Dermis microvascular lymphatic vessel endothelial cell (primary cell): ENCODE measurements at regions not wholly inside any gene's neighbourhood (a gene's known extent, or its start where the extent isn't known, plus 50 kb on each side); places are given as distances from the start of the nearest gene placed in this dataset.

Source experiments
- DNase-seq, 2 donors: peaks; one replicate each; pipeline versions ENCODE4 v3.0.0 to v3.0.0-alpha.2; 2010; ENCODE audit warnings: low read depth in 2 of 2

GRCh38 chr4:120525106-120525505 is 397.4 kb downstream of the PRDM5 start:
- no peak for DNase-seq

DNA sequence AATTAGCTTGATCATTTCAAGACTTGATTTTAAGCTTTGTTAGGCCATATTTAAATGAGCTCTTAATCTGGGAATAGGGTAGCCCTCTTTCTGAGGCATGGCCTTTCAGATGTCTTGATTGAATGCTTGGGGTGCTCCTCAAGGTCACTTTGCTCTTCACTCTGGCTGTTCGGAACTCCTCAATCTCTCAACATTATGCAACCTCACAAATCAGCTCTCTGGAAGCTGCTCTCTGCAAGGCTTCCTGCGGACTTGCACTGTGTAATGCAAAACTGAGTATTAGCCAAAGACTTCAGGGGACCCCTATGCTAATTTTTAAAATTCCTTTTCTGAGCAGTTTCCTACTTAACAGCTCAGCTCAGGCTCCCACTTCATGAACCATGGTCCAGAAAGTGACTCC is 398.3 kb downstream of the PRDM5 start:
- no peak for DNase-seq

GRCh38 chr4:120520761-120521160 is 401.8 kb downstream of the PRDM5 start:
- no peak for DNase-seq

DNA sequence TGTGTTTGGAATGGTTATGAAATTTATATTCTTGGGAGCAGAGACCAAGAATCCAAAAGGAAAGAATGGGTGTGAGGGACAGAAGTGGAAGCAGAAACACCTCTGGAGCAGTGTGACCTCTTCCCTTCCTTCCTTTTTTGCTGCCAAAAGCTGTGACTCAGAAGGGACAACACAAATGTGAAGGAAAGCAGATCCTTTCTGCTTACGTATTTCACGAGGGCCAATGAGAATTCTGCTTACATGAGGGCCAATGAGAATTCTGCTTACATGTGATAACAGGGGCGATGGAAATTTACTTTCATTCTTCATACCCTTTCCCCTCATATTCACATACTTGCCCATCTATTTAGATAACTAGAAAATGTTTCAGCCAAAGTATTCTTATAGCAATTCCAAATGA is 404.6 kb downstream of the PRDM5 start:
- peak; percentile 94 to 96 for DNase-seq

DNA sequence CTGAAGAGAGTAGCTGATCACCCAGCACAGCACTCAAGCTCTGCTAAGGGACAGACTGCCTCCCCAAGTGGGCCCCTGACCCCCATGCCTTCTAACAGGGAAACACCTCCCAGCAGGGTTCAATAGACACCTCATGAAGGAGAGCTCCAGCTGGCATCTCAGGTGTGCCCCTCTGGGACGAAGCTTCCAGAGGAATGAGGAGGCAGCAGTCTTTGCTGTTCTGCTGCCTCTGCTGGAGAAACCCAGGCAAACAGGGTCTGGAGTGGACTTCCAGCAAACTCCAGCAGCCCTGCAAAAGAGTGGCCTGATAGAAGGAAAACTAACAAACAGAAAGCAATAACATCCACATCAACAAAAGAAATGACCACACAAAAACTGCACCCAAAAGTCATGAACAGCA is 412.8 kb downstream of the PRDM5 start:
- DNase-seq = no peak

GRCh38 chr4:120509222-120509621 is 413.3 kb downstream of the PRDM5 start:
- DNase-seq = no peak

DNA sequence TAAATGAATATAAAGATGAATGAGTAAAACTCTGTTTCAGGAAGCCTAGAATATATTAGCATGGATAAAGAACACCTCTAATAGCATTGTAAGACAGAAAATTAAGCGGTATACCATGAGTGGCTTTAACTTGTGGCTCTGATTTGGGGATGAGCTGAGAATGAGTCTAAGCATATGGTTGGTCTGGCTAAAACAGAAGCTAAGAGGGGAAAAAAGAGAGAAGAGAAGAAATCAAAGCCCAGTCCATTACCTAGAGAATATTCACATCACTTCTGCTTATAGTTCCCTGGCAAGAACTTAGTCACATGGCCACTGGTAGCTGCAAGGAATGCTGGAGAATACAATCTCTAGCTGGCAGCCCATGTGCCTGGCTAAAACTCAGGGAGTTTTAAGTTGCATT is 414.5 kb downstream of the PRDM5 start:
- DNase-seq = no peak

GRCh38 chr4:120506536-120506935 is 416.0 kb downstream of the PRDM5 start:
- peak in 1 of 2 donors; percentile 82 for DNase-seq

DNA sequence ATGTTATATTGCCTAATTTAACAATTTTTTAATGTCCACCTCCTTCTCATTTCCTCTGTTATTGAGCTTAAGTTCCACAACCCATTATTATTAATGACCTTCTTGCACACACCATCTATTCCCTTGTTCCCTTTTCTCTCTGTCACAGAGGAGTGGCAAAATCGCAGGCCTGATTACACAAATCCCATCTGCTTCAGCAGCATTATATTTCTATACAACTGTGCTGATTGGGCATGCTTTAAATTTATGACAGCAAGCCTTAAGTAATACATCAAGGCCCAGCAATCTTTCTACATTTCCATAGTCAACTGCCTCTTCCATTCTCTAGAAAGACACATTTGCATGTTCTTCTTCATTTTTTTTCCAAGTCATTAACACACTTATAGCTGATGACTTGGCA is 423.8 kb downstream of the PRDM5 start:
- DNase-seq = no peak

DNA sequence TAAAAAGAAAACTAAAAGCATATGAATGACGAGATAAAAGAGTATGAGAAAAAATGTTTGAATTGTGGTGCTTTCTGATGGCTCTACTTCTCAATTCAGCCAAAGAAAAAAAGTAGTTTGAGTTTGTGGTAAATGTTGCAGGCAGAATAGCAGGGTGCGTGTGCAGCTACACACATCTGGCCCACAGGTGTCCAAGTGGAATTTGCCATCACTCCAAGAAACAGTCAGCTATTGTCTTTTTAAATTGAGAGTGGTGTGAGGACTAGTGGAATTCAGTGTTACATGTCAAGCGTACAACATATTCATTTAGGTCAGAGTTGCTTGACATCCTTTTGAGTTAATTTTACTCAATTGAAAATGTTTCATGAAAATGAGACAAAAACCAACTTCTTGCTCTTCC is 424.8 kb upstream of the MAD2L1 start:
- DNase-seq = no peak

GRCh38 chr4:120481756-120482155 is 415.1 kb upstream of the MAD2L1 start:
- no peak for DNase-seq

GRCh38 chr4:120472447-120473131 is 405.9 kb upstream of the MAD2L1 start:
- no peak for DNase-seq

- no peak for DNase-seq
These were observed 399.8 kb upstream of the MAD2L1 start for GRCh38 chr4:120466429-120466828.

GRCh38 chr4:120454788-120455187 is 388.1 kb upstream of the MAD2L1 start:
- DNase-seq = no peak

GRCh38 chr4:120452536-120452935 is 385.9 kb upstream of the MAD2L1 start:
- DNase-seq = no peak

DNA sequence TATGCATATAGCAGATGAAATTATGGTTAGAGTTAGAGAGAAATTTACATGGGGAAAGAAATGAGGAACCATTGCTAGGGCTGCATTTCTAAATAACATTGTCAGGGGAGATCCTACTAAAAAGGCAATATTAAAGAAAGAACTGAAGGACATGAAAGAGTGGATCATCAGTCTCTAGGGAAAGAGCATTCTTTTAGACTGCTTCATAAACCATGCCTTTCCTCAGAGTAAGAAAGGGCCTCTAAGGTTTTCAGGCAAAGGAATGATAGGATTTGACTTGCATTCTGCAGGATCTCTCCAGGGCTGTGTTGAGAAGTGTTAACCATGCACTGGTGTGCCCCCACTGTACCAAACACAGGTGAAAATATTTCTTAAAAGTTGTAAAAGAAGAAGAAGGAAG is 385.4 kb upstream of the MAD2L1 start:
- no peak for DNase-seq

GRCh38 chr4:120447774-120448173 is 381.1 kb upstream of the MAD2L1 start:
- DNase-seq = no peak

- no peak for DNase-seq
These were observed 379.5 kb upstream of the MAD2L1 start for GRCh38 chr4:120446051-120446567.

DNA sequence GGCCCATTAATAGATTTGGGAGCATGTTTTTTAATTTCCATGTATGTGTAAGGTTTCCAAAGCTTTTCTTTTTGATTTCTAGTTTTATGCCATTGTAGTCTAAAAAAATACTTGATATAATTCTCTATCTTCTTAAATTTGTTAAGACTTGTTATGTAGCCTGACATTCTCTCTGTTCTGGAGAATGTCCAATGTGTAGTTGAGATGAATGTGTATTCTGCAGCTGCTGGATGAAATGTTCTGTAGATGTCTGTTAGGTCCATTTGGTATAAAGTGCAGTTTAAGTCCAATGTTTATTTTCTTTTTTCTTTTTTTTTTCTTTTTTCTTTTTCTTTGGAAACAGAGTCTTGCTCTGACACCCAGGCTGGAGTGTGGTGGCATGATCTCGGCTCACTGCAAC is 378.5 kb upstream of the MAD2L1 start:
- DNase-seq = no peak

GRCh38 chr4:120443116-120443515 is 376.5 kb upstream of the MAD2L1 start:
- no peak for DNase-seq

DNA sequence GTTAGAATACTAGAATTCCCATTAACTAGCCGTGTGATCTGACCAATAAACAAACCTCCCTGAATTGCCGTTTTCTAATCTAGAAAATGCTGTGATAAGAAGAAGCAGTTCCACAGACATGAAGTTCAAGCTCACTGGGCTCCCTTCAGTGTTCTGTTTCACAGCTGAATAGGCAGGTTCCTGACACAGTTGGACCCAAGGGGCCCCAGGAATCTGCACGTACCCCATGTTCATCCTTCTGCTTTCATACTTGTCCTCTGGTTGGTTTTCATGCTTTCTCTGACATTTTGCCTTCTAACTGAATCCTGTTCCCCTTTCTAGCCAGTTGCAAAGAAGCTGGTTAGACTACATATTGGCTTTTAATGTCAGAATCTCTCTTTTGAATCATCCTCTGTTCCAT is 374.1 kb upstream of the MAD2L1 start:
- DNase-seq = no peak

- DNase-seq = no peak
These were observed 368.5 kb upstream of the MAD2L1 start for GRCh38 chr4:120435179-120435578.

- DNase-seq = no peak
These were observed 368.1 kb upstream of the MAD2L1 start for GRCh38 chr4:120434756-120435155.
